ENCODE measurements at regions not wholly inside any gene's neighbourhood (a gene's known extent, or its start where the extent isn't known, plus 50 kb on each side); places are given as distances from the start of the nearest gene placed in this dataset.
A peak's percentile ranks its signal among the peaks of the same experiment; 100 is the strongest.

DNA sequence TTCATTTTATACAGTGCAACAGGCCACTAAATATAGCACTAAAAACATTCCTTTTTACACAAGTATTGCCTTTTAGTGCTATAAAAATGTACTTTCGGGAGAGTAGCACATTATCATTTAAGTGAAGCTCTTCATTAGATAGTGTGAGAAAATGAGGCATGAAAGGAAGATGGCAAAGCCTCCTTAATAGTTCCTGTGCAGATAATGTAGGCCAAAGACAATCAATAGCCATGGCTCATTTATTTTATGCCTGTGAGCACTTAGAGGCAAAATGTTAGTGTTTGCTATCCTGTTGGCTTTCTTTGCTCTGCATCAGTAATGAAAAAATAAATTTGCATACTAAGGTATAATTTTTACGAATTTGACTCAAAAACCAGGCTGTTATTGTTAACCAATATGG lies 929.5 kb upstream of the C9orf72 start:
- ATAC-seq (no peak), FAIRE-seq (no peak)
- in situ Hi-C loops (cut with HindIII; ENCODE audit: extremely low pct_ligation_motif_present, low pct_unique_long_range_greater_than_20kb), result no loop called here

DNA sequence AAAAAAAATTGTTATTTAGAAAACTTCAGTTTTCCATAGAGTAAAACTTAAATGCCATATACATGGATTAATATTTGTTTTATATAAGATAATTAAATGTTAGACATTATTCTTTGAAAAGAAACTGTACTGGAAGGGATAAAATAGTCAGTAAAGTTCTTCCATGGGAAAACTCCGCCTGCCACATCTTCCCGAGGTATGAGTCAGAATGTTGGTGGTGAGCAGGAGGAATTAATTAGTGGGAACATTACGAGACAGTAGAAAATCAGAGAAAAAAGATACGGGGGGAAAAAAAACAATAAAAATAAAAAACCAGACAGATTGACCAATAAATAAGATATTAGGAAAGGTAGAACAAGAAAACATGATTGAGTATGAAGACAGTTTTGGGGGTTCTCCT lies 930.3 kb upstream of the C9orf72 start:
- H3K4me2 ChIP-seq (ENCODE audit: low read depth, low read length), result no peak overlapping the region
- no peak overlapping the region for H3K4me3 ChIP-seq (replicated peaks in 1 of 3; ENCODE audit: insufficient read depth in 1 of 3, low read depth in 2 of 3, low read length in 3 of 3)
- in situ Hi-C loops (cut with HindIII; ENCODE audit: extremely low pct_ligation_motif_present, low pct_unique_long_range_greater_than_20kb), result no loop called here
- BruUV-seq (replicated peaks), result no TSS peak
- H4K20me1 ChIP-seq (ENCODE audit: insufficient read depth, low read length), result 0 out of 2 replicates have a peak, but pooled peaks cover 3% of the 10 kb centered on the region
- no peaks in the 10 kb centered on the region for H3K4me1 ChIP-seq (ENCODE audit: insufficient read depth, low read length)
- TF ChIP-seq TBX3 (IDR thresholded peaks at IDR 0.05; ENCODE audit: borderline replicate concordance) (no peak), ZNF253 (CRISPR knock-in tag; IDR thresholded peaks at IDR 0.05; ENCODE audit: borderline replicate concordance) (no peak), ZNF850 (CRISPR knock-in tag; conservative IDR thresholded peaks at IDR 0.05) (no peak), MATR3 (CRISPR knock-in tag; IDR thresholded peaks at IDR 0.05) (no peak), SNAPC2 (CRISPR knock-in tag; IDR thresholded peaks at IDR 0.05) (no peak)
- no peaks in the 10 kb centered on the region for H3K79me2 ChIP-seq (ENCODE audit: insufficient read depth, low read length)
- FAIRE-seq, result no peak
- no peaks in the 10 kb centered on the region for H3K9me3 ChIP-seq (ENCODE audit: low read length)
- no peak overlapping the region for H3K9ac ChIP-seq (ENCODE audit: insufficient read depth, low read depth, low read length)
- ChIA-PET POLR2A (no interaction called here), CTCF (ENCODE audit: low intra/inter-chr PET ratio, low total read pairs) (no interaction called here)
- H3K36me3 ChIP-seq (replicated peaks in 1 of 2; ENCODE audit: control insufficient read depth in 1 of 2, insufficient read depth in 2 of 2, low read length in 2 of 2), result no peaks in the 10 kb centered on the region
- no peak overlapping the region for H2AFZ ChIP-seq (ENCODE audit: low read length)
- 14% methylated on average over 4 of the region's 4 CpGs for WGBS (ENCODE audit: low lambda C conversion rate)
- intact Hi-C loops (cut with micrococcal nuclease; ENCODE audit: unreplicated experiment), result no loop called here
- ATAC-seq, result no peak
- H3K27ac ChIP-seq (ENCODE audit: extremely low read length, insufficient read depth, low read length), result no peak overlapping the region
- no peak for DNase-seq (ENCODE audit: low spot score)
- H3K27me3 ChIP-seq (ENCODE audit: control insufficient read depth in 1 of 2, insufficient read depth in 2 of 2, low read length in 2 of 2), result no peaks in the 10 kb centered on the region

More for the DNA sequence above, 929.5 kb upstream of the C9orf72 start:
- no peak overlapping the region for H2AFZ ChIP-seq (ENCODE audit: low read length)
- no peaks in the 10 kb centered on the region for H3K36me3 ChIP-seq (replicated peaks in 1 of 2; ENCODE audit: control insufficient read depth in 1 of 2, insufficient read depth in 2 of 2, low read length in 2 of 2)
- no peaks in the 10 kb centered on the region for H3K27me3 ChIP-seq (ENCODE audit: control insufficient read depth in 1 of 2, insufficient read depth in 2 of 2, low read length in 2 of 2)
- H3K27ac ChIP-seq (ENCODE audit: extremely low read length, insufficient read depth, low read length), result no peak overlapping the region
- H3K4me2 ChIP-seq (ENCODE audit: low read depth, low read length), result no peak overlapping the region
- no peak overlapping the region for H3K4me3 ChIP-seq (replicated peaks in 1 of 3; ENCODE audit: insufficient read depth in 1 of 3, low read depth in 2 of 3, low read length in 3 of 3)
- WGBS (ENCODE audit: low lambda C conversion rate), result 0% methylated on average over 2 of the region's 2 CpGs
- intact Hi-C loops (cut with micrococcal nuclease; ENCODE audit: unreplicated experiment), result no loop called here
- ChIA-PET POLR2A (no interaction called here), CTCF (ENCODE audit: low intra/inter-chr PET ratio, low total read pairs) (no interaction called here)
- no peak for DNase-seq (ENCODE audit: low spot score)
- H3K9me3 ChIP-seq (ENCODE audit: low read length), result no peaks in the 10 kb centered on the region
- BruUV-seq (replicated peaks), result no TSS peak
- no peak overlapping the region for H3K9ac ChIP-seq (ENCODE audit: insufficient read depth, low read depth, low read length)
- no peaks in the 10 kb centered on the region for H3K4me1 ChIP-seq (ENCODE audit: insufficient read depth, low read length)
- H4K20me1 ChIP-seq (ENCODE audit: insufficient read depth, low read length), result 0 out of 2 replicates have a peak, but pooled peaks cover 3% of the 10 kb centered on the region
- TF ChIP-seq FOXC1 (CRISPR knock-in tag; IDR thresholded peaks at IDR 0.05; ENCODE audit: borderline replicate concordance) (no peak), ATF7-NPFF (CRISPR knock-in tag; IDR thresholded peaks at IDR 0.05; ENCODE audit: low read depth) (no peak), MAFK (conservative IDR thresholded peaks at IDR 0.05 in 1 of 2, IDR thresholded peaks at IDR 0.05 in 1 of 2; ENCODE audit: low read length in 2 of 2) (peak in 1 of 2 experiments; percentile 32; a peak in 2 of 4 replicates), ZNF296 (CRISPR knock-in tag; conservative IDR thresholded peaks at IDR 0.05) (no peak), DR1 (CRISPR knock-in tag; IDR thresholded peaks at IDR 0.05) (no peak)
- H3K79me2 ChIP-seq (ENCODE audit: insufficient read depth, low read length), result no peaks in the 10 kb centered on the region
